HG03354 (cell line): ENCODE measurements at regions not wholly inside any gene's neighbourhood (a gene's known extent, or its start where the extent isn't known, plus 50 kb on each side); places are given as distances from the start of the nearest gene placed in this dataset.

Source experiments
- ATAC-seq: cut with Tn5 transposase; IDR thresholded peaks from one replicate; pipeline ENCODE4 v1.9.1; 2021; ENCODE audit warnings: mild to moderate bottlenecking; ENCODE audit not compliant: unreplicated experiment, poor library complexity, severe bottlenecking

GRCh38 chr18:51442012-51442411 lies 244.5 kb upstream of the MEX3C start:
- no peak for ATAC-seq

GRCh38 chr18:51446571-51447210 lies 249.2 kb upstream of the MEX3C start:
- ATAC-seq: no peak

GRCh38 chr18:51447351-51448342 lies 250.2 kb upstream of the MEX3C start:
- ATAC-seq: no peak

GRCh38 chr18:51448949-51449348 lies 251.5 kb upstream of the MEX3C start:
- ATAC-seq: no peak

GRCh38 chr18:51453594-51453993 lies 256.1 kb upstream of the MEX3C start:
- no peak for ATAC-seq

- no peak for ATAC-seq
These were observed 261.4 kb upstream of the MEX3C start for GRCh38 chr18:51458861-51459260.

GRCh38 chr18:51461956-51462355 lies 264.5 kb upstream of the MEX3C start:
- ATAC-seq: no peak

GRCh38 chr18:51463483-51464136 lies 266.1 kb upstream of the MEX3C start:
- no peak for ATAC-seq

- ATAC-seq: no peak
These were observed 281.4 kb upstream of the MEX3C start for GRCh38 chr18:51478908-51479307.

GRCh38 chr18:51479736-51480135 lies 282.3 kb upstream of the MEX3C start:
- ATAC-seq: no peak

GRCh38 chr18:51480407-51481261 lies 283.2 kb upstream of the MEX3C start:
- ATAC-seq: no peak

GRCh38 chr18:51486735-51487366 lies 289.4 kb upstream of the MEX3C start:
- ATAC-seq: no peak

- no peak for ATAC-seq
These were observed 292.9 kb upstream of the MEX3C start for GRCh38 chr18:51490417-51490816.

- no peak for ATAC-seq
These were observed 293.4 kb upstream of the MEX3C start for GRCh38 chr18:51490860-51491259.

- ATAC-seq: no peak
These were observed 294.3 kb upstream of the MEX3C start for GRCh38 chr18:51491678-51492372.

GRCh38 chr18:51498085-51498855 lies 300.8 kb upstream of the MEX3C start:
- no peak for ATAC-seq

GRCh38 chr18:51503351-51503750 lies 305.9 kb upstream of the MEX3C start:
- ATAC-seq: no peak

GRCh38 chr18:51506811-51507210 lies 309.3 kb upstream of the MEX3C start:
- ATAC-seq: no peak
